Occipital lobe (tissue), 1 donor: ENCODE measurements at regions not wholly inside any gene's neighbourhood (a gene's known extent, or its start where the extent isn't known, plus 50 kb on each side); places are given as distances from the start of the nearest gene placed in this dataset.
"Not testable (repeated sequence)": the region's sequence is repeated elsewhere in the genome, so short reads cannot be mapped to it uniquely, and the experiment has no call there.

Source experiments
- DNase-seq: peaks from one replicate; lab custom pipeline; 2025; lab: John Stamatoyannopoulos, UW

GRCh38 chr7:119931230-119931824 lies 341.6 kb upstream of the KCND2 start:
- no peak for DNase-seq

GRCh38 chr7:119935418-119936025 lies 337.5 kb upstream of the KCND2 start:
- no peak for DNase-seq

- DNase-seq, result no peak
Measured at GRCh38 chr7:119936836-119937235, 336.1 kb upstream of the KCND2 start.

GRCh38 chr7:119937745-119938144 lies 335.2 kb upstream of the KCND2 start:
- no peak for DNase-seq

GRCh38 chr7:119943942-119944600 lies 328.9 kb upstream of the KCND2 start:
- DNase-seq, result no peak

GRCh38 chr7:119944601-119944972 lies 328.4 kb upstream of the KCND2 start:
- no peak for DNase-seq

- DNase-seq, result no peak
Measured at GRCh38 chr7:119945822-119946221, 327.2 kb upstream of the KCND2 start.

GRCh38 chr7:119949053-119949452 lies 323.9 kb upstream of the KCND2 start:
- DNase-seq, result no peak

- DNase-seq, result not testable (repeated sequence)
Measured at GRCh38 chr7:119950390-119951041, 322.5 kb upstream of the KCND2 start.

- not testable (repeated sequence) for DNase-seq
Measured at GRCh38 chr7:119951614-119952013, 321.4 kb upstream of the KCND2 start.

- no peak for DNase-seq
Measured at GRCh38 chr7:119957335-119957734, 315.6 kb upstream of the KCND2 start.

GRCh38 chr7:119959811-119960210 lies 313.2 kb upstream of the KCND2 start:
- no peak for DNase-seq

GRCh38 chr7:119963654-119964053 lies 309.3 kb upstream of the KCND2 start:
- no peak for DNase-seq

GRCh38 chr7:119964065-119964464 lies 308.9 kb upstream of the KCND2 start:
- DNase-seq, result no peak

GRCh38 chr7:119964788-119965542 lies 308.0 kb upstream of the KCND2 start:
- no peak for DNase-seq

- no peak for DNase-seq
Measured at GRCh38 chr7:119967221-119967620, 305.8 kb upstream of the KCND2 start.

GRCh38 chr7:119968411-119968810 lies 304.6 kb upstream of the KCND2 start:
- not testable (repeated sequence) for DNase-seq

GRCh38 chr7:119969054-119969453 lies 303.9 kb upstream of the KCND2 start:
- no peak for DNase-seq

GRCh38 chr7:119969763-119970162 lies 303.2 kb upstream of the KCND2 start:
- no peak for DNase-seq

- no peak for DNase-seq
Measured at GRCh38 chr7:119974972-119975371, 298.0 kb upstream of the KCND2 start.

- no peak for DNase-seq
Measured at GRCh38 chr7:119982884-119983283, 290.1 kb upstream of the KCND2 start.

GRCh38 chr7:119983468-119983867 lies 289.5 kb upstream of the KCND2 start:
- DNase-seq, result no peak
